HCEC 1CT (cell line): ENCODE measurements at regions not wholly inside any gene's neighbourhood (a gene's known extent, or its start where the extent isn't known, plus 50 kb on each side); places are given as distances from the start of the nearest gene placed in this dataset.
"Not testable (repeated sequence)": the region's sequence is repeated elsewhere in the genome, so short reads cannot be mapped to it uniquely, and the experiment has no call there.

Experiments used
- DNase-seq: peaks from one replicate; pipeline ENCODE4 v3.0.0-alpha.2; 2017

DNA sequence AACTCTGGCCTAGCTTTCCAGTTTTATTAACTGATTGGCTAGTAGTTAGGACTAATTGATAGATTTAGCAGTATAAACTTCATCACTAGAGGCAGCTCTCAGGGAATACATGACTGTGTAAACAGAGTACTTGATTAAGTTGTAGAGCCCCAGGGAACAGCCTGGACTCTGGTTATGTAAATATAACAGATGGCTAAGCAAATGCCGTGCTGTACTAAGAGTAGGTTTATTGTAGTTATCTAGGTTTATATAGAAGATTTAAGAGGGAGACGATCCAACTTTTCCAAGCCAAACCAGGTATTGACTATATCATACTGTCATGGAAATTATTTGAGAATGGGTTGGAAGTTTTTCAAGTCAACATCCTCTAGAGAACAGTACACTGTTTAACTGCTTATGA is 463.4 kb upstream of the GRID2 start:
- no peak for DNase-seq

- DNase-seq = peak; percentile 1
Measured at GRCh38 chr4:91846233-91846632, 457.5 kb upstream of the GRID2 start.

GRCh38 chr4:91851456-91851855 is 452.3 kb upstream of the GRID2 start:
- DNase-seq = no peak

DNA sequence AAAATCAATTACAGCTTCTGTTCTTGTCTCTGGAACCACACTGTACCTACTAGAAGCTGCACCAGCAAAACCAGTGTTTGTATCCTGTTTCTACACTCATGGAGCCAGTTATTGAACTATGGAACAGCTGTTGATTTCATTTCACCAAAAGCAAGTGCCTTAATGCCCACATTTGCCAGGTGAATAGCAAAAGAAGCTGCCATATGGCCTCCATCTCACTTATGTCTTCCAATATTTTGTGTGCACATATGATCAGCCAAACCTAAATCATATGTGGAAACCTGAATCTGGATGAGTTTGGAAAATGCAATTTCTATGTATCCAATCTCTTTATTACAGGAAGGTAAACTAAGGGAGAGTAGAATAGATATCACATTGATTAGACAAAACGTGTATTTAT is 415.8 kb upstream of the GRID2 start:
- DNase-seq = no peak

- DNase-seq = not testable (repeated sequence)
Measured at GRCh38 chr4:91891217-91891616, 412.5 kb upstream of the GRID2 start.

DNA sequence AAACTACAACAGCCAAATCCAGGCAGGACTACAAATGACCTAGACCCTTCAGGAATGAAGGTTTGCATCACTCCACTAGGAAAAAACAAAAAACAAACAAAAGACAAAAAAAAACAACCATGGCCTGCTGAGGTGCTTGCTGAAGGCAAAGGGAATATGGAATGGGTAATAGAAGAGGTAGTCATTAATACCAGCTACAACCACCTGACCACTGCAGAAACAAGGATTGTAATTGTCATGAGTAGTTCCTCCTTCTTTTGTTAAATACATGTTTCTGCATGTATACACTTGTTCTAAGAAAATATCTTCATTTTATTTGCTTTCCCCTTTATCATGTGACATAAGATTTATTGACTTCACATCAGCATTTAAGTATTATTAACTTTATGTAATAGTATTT is 409.8 kb upstream of the GRID2 start:
- DNase-seq = no peak

DNA sequence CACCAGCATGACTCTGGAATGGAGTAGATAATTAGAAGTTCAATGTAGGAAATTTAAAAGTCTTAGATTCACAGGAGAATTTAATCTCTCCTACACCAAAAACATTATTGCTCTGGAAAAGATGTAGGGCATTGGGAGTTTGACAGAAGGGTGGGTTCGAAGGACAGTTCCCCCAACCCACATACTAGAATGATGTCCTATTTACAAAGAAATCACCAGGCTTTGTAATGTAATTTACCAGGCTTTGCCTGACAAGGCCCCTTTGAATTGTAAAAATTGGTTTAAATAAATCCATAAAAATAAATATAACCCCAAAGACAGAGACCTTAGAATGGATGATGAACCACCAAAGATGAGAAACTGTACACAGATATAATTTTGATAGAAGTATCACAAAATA is 399.2 kb upstream of the GRID2 start:
- DNase-seq = no peak

GRCh38 chr4:91909963-91910362 is 393.8 kb upstream of the GRID2 start:
- no peak for DNase-seq

GRCh38 chr4:91914176-91914804 is 389.5 kb upstream of the GRID2 start:
- DNase-seq = no peak

- no peak for DNase-seq
Measured at GRCh38 chr4:91916219-91916618, 387.5 kb upstream of the GRID2 start.

- DNase-seq = no peak
Measured at GRCh38 chr4:91924625-91925024, 379.1 kb upstream of the GRID2 start.

DNA sequence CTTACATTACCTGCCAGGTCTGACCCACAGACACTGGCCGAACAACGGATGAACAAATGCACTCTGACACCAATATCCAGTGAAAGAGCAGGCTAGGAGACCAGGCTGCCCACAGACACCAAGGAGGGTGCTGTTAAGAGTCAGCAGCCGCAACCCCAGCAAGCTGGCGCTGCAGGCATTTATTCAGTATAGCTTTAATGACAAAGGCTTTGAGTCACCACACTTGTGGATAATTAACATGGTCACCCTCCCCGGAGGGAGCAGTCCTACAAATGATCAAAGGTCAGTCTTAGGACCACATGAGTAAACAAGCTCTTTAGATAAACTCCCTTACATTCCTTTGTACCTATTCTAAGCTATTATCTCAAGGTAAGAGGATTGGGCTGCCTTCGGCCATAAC is 368.5 kb upstream of the GRID2 start:
- DNase-seq = no peak

DNA sequence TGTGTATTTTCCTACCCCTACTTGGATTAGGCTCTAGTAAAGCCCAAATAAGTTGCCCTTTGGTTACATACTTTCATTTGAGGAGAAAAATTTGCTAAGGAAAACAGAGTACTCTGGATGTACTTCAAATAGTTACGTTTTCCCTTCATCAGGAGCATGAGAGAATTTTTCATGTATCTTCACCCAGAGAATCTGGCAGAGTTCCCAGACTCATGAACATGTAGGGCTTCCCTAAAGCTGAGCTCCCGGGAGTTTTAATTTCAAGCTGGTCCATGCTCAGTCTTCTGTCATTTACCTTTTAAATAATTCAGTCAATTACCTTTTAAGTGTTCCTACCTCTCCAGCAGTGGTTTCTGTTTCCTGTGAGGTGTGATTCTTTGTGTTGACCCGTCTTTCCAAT is 367.5 kb upstream of the GRID2 start:
- DNase-seq = no peak

GRCh38 chr4:91957963-91958362 is 345.8 kb upstream of the GRID2 start:
- DNase-seq = no peak

DNA sequence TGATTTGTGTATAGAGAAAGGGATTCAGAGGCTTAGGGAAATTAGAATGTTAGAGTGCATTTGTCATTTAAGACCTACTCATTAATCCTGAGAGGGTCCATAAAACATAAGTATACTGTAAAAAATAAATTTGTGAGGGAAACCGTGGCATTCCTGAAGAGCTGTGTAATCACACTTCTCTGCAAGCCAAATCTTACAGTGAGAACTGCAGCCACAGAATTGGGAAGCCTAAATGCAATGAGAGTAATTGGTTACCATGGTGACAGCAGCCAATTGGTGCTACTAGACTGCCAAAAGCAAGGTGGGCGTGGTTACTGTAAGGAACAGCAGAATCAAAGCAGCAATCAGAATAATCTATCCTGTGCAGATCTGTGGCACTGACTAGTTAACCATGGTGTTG is 345.2 kb upstream of the GRID2 start:
- peak; percentile 48 for DNase-seq

GRCh38 chr4:91961504-91961903 is 342.3 kb upstream of the GRID2 start:
- DNase-seq = peak; percentile 30

DNA sequence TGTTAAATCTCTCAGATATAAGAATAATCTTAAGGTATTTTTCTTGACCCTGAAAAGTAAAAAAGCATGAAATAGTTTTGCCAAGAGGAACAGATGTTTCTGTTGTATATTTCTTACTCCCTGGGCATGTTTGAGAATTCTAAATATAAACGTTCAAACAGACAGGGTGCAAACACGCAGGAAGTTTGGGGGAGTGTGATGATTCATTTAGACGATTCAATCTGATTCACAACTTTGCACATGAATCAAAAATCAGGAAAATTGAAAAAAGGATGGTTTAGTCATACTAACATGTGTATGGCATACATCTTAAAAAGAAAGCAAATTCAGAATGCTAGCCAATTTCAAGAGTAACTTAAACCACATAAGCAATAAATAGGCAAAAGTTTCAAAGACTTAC is 340.3 kb upstream of the GRID2 start:
- peak; percentile 80 for DNase-seq

- DNase-seq = no peak
Measured at GRCh38 chr4:91965166-91965565, 338.6 kb upstream of the GRID2 start.

DNA sequence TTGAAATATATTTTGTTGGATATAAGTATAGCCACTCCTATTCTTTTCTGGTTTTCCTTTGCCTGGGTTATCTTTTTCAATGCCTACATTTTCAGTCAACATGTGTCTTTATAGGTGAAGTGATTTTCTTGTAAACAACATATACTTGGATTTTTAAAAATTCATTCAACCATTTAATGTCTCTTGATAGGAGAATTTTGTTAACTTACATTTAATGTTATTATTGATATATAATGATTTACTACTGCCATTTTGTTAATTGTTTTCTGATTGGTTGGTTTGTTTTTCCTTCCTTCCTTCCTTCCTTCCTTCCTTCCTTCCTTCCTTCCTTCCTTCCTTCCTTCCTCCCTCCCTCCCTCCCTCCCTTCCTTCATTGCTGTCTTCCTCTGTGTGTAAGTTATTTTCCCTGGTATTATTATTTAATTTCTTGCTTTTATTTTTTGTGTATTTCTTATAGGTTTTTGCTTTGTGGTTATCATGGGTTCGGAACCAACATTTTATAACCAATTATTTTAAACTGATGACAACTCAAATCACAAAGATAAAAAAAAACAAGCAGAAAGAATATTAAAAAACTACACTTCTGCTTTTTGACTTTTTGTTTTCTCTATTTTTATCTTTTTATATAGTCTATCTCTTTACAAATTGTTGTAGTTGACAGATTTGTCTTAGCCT is 330.1 kb upstream of the GRID2 start:
- DNase-seq = no peak

DNA sequence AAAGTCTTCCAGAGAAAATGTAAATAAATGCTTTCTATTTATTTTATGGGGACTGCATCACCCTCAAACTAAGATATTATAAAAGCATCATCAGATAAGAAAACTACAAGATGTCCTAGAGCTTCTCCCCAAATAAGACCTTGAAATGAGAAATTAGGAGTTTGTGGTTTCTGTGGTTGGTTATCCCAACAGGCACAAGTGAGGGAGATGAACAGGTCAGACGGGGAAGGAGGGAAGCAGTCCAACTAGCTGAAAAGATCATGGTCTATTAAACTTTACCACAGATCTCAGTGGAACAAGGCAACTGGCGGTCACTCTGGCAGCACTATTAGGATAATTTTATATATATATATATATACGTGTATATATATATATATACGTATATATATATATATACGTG is 319.3 kb upstream of the GRID2 start:
- no peak for DNase-seq

GRCh38 chr4:91989914-91990313 is 313.9 kb upstream of the GRID2 start:
- no peak for DNase-seq

DNA sequence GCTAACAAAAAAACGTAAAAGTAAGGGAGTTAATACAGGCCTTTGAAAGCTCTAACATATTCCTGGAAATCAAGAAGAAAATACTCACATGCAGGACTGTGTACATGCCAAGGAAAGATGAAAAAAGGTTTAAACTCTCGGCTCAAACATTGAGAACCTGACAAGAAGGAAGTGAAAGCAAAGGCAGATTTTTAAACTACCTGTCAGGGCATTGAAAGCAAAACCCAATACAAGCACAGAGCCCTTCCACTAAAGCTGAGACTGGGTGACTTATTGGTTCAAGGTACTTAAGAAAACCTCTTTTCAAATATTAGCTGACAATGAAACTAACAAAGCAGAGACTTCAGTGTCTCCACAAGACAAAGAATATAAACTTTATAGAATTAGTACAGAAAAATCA is 313.0 kb upstream of the GRID2 start:
- DNase-seq = no peak

DNA sequence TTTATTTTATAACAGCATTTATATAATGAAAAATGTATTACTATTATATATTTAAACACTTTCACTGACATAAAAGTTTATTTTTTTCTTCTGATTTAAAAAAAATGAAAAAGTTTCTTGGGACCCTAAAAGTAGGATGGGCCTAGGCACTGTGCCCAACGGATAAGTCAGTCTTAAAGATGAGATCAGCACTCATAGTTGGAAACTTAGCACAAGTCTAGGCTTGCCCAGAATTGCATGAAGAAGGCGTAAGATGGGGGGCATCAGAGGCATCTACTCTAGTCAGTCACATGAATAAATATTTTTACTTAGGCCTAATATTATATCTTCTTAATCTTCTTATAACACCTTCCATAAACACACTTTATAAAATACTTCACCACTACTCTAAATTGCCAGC is 306.7 kb upstream of the GRID2 start:
- no peak for DNase-seq

DNA sequence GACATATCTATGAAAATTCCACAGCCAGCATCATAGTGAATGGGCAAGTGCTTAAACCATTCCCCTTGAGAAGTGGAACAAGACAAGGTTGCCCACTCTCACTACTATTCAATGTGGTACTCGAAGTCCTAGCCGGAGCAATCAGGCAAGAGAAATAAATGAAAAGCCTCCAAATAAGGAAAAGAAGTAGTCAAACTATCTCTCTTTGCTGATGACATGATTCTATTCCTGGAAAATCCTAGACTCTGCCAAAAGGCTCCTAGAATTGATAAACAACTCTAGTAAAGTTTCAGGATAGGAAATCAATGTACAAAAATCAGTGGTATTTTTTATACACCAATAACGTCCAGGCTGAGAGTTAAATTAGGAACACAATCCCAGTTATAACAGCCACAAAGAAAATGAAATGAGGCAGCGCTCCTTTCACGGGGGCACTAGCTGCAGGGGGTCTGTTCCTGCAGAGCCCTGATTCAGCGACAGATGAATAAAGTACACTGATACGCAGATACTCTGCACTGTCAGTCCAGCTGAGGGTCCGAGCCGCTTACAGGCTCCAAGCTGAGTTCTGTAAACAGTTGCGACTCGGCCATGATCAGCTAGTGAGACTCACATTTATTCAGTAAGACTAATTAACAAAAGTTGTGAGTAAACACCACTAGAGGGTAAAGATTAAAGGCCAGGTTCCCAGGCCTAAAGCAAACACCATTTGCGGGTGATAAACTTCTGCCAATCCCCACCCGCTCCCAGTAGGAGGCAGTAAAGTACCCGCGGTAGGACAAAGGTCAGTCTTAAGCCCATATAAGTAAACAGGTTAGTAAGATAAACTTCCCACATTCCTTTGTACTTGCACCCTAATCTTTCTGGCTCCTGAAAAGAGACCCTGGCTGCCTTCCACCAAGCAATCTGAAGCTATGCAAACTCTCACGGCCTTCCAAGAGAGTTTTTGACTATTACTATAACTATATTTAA is 290.6 kb upstream of the GRID2 start:
- no peak for DNase-seq
